HL-60 (cell line): ENCODE measurements at regions not wholly inside any gene's neighbourhood (a gene's known extent, or its start where the extent isn't known, plus 50 kb on each side); places are given as distances from the start of the nearest gene placed in this dataset.

Source experiments
- DNase-seq, 2 experiments: peaks; one replicate each; pipeline ENCODE4 v3.0.0-alpha.2; 2010 to 2020; ENCODE audit warnings: low read depth in 1 of 2, low spot score in 1 of 2
- H3K27ac ChIP-seq: fragments of 250-450 bp; sonication (Bioruptor Pico); replicated peaks from 2 replicates; pipeline ENCODE4 v1.5.1; 2020; ENCODE audit warnings: mild to moderate bottlenecking, moderate library complexity
- H3K27me3 ChIP-seq: fragments of 250-450 bp; sonication (Bioruptor Pico); 2 replicates; pipeline ENCODE4 v1.5.1; 2021; ENCODE audit warnings: mild to moderate bottlenecking, moderate library complexity; ENCODE audit not compliant: insufficient read depth, poor library complexity, severe bottlenecking
- H3K4me3 ChIP-seq: replicated peaks from 2 replicates; pipeline ENCODE4 v1.5.1; 2011; ENCODE audit warnings: mild to moderate bottlenecking, control low read depth, low read length; ENCODE audit not compliant: insufficient read depth
- CTCF ChIP-seq: IDR thresholded peaks from one replicate; pipeline ENCODE4 v1.5.1; 2011; ENCODE audit warnings: low read length, control low read depth, inconsistent platforms; ENCODE audit not compliant: insufficient read depth
- GABPA ChIP-seq: IDR thresholded peaks from 2 replicates; pipeline ENCODE4 v1.6.1; 2012; ENCODE audit warnings: low read depth
- POLR2AphosphoS5 ChIP-seq: IDR thresholded peaks from 2 replicates; pipeline ENCODE4 v1.6.1; 2012; ENCODE audit warnings: low read depth
- REST ChIP-seq: IDR thresholded peaks from 2 replicates; pipeline ENCODE4 v1.6.1; 2012; ENCODE audit warnings: low read depth; ENCODE audit not compliant: insufficient replicate concordance
- SPI1 ChIP-seq: IDR thresholded peaks from 2 replicates; pipeline ENCODE4 v1.6.1; 2012; ENCODE audit warnings: low read depth, mild to moderate bottlenecking, borderline replicate concordance

DNA sequence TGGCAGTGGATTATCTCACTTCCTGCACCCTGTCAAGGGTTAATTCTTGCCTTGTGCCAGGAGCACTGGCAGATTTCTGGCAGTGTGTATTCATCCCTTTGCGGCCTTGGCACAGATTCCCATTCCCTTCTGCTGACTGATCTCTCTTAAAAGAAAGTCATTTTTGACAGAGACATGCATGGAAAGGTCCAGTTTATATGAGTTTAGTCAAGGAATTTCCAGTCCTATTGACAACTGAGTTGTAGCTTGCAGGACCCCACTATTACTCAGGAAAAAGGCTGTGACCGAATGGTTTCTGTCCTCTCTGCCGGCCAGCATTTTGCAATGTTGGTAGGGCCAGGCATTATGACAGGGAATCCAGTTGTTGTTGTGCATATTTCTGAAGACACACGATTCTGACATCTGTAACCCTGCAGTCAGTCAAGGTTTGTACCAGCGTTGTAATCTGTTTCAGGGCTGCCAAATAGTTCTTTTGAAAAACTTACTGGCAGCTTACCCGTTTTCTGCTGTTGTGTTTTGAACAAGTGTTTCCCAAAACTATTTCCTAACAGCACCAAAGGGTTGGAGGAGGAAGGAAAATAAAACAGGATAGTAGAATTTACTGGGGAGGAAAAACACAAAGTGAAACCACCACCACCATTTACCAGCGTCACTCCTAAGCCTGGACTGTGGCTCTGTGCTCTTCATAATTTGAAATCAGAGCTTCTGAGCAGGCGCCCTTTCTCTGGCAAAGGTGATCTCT lies 243.4 kb upstream of the KLF4 start:
- no peak for TF ChIP-seq REST
- TF ChIP-seq SPI1: no peak
- no peak for TF ChIP-seq CTCF
- DNase-seq: no peak
- no peak overlapping the region for H3K4me3 ChIP-seq
- no peaks in the 10 kb centered on the region for H3K27me3 ChIP-seq
- no peak overlapping the region for H3K27ac ChIP-seq

DNA sequence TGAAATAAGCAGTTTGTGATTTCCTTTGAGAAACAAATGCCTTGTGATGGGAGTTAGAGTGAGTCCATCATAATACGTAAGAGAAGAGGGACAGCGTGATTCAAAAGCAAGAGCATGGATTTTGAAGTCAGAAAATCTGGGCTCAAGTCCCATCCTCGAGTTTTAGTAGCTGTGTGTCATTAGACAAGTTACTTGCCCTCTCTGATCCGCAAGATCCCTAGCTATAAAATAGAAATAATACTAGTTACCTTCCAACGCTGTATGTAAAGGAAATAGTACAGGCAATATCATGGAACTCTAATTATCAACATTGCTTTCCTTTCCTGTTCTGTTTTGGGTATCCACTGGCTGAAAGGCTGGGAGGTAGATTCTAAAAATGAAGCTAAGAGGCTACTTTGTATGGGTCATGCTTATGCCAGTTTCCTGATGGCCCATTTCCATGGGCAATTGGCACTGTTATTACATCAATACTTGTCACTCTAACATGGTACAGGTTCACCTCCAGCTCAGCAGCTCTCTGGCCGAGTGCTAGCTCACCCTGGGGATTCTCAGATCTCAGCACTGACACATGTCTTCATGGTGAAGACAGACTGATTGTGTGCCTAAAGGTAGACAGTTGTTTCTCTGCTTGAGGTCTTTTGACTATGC lies 241.7 kb upstream of the KLF4 start:
- H3K4me3 ChIP-seq: no peak overlapping the region
- H3K27ac ChIP-seq: no peak overlapping the region
- DNase-seq: no peak
- TF ChIP-seq GABPA (no peak), SPI1 (no peak), CTCF (no peak), POLR2AphosphoS5 (no peak), REST (no peak)
- H3K27me3 ChIP-seq: no peaks in the 10 kb centered on the region

GRCh38 chr9:107730666-107731065 lies 241.1 kb upstream of the KLF4 start:
- Histone ChIP-seq H3K4me3 (no peak overlapping the region), H3K27ac (no peak overlapping the region), H3K27me3 (no peaks in the 10 kb centered on the region)
- no peak for DNase-seq
- TF ChIP-seq REST: no peak
- no peak for TF ChIP-seq CTCF
- TF ChIP-seq GABPA: no peak
- TF ChIP-seq POLR2AphosphoS5: no peak
